ENCODE measurements at regions not wholly inside any gene's neighbourhood (a gene's known extent, or its start where the extent isn't known, plus 50 kb on each side); places are given as distances from the start of the nearest gene placed in this dataset.
"Not testable (repeated sequence)": the region's sequence is repeated elsewhere in the genome, so short reads cannot be mapped to it uniquely, and the experiment has no call there.

DNA sequence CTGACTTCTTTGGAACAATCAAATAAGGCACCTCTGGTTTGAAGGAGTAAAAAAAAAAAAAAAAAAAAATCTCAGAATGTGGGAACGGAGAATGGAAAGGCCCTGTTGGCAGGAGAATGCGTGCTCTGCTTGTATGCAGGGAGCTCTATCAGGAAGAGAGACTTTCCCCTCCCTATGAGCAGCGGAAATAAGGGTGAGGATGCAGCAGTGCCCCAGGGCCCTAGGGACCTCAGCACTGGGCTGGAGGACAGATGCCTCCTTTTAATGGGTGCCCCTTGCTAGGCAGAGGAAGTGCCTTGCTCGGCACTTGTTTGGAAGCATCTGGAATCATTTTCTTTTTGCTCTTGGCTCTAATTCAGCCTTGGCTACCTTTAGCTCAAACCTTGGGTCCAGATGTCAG, 283.4 kb upstream of the NBPF12 start:
- DNase-seq (ENCODE audit: low read depth): not testable (repeated sequence)

DNA sequence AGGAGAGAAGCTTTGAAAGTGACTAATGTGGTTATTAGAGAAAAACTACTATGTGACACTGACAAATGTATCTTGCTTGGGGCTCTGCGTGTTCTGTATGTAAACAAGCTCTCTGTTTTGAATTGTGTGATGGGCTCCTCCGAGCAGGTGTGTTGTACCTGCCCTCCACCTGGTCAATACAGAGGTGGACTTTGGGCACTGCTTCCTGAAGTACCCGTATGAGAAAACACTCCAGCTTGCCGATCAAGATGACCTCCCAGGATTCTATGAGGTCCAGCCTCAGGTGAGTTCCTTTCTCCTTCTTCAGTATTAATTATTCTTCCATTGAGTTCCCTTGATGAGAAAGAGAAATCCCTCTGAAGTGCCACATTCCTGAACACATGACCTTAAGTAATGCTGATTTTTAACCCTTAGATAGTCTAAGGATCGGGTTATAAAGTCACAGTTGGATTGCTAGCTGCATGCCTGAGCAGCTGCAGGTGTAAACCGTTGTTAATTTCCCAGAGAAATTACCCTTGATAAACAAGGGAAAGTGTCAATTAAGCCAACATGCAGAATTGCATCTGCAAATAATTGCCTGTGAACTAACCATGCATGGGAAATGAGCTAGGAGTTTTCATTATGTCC, 292.0 kb upstream of the NBPF12 start:
- not testable (repeated sequence) for DNase-seq (ENCODE audit: low read depth)

DNA sequence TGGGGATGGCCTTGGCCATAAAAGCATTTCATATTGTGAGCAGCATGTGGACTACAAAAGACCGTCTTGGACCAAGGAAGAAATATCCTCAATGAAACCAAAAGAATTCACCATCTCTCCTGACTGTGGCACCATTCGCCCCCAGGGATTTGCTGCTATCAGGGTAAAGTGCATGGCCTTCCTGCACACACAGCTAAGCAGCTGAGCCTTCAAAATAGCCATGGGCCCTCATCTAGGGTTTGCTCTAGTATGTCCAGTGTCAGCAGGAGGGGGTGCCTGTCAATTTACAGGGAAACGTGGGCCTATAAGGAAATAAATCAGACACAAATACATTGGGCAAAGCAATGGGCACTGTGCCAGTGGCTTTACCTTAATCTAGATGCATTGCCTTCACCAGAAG, 296.6 kb upstream of the NBPF12 start:
- not testable (repeated sequence) for DNase-seq (ENCODE audit: low read depth)

DNA sequence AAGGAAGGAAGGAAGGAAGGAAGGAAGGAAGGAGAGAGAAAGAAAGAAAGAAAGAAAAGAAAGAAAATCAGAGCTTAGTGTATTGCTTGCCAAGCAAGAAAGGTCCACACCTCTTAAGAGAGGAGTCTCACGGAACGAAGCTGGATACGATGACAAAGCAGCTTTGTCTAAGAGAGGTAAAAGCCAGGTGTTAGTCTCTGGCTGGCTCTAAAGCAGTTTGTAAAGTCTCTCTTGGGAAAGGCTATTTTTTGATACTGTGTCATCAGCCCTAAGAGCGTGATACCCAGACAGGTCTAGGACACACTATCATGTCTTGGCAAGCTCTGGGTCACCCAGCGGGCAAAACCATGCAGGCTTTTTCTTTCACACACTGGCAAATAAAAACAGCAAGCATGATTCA, 297.5 kb upstream of the NBPF12 start:
- not testable (repeated sequence) for DNase-seq (ENCODE audit: low read depth)

DNA sequence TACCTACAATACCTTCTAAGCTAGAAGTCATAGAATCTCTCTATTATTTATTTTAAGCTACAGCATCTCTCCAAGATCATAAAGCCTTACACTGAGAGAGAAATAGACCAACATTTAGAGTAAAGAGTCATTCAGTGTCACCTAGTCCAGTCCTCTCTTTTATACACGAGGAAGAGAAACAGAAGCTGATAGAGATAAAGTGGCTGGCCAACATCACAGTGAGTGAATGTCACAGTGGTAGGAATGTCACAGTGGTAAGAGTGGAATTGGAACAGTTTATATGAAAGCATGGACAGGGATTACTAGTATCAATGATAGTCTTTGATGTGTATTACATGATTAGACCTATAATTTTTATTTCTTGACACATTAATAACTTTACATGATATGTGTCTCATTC, 307.8 kb upstream of the NBPF12 start:
- not testable (repeated sequence) for DNase-seq (ENCODE audit: low read depth)

DNA sequence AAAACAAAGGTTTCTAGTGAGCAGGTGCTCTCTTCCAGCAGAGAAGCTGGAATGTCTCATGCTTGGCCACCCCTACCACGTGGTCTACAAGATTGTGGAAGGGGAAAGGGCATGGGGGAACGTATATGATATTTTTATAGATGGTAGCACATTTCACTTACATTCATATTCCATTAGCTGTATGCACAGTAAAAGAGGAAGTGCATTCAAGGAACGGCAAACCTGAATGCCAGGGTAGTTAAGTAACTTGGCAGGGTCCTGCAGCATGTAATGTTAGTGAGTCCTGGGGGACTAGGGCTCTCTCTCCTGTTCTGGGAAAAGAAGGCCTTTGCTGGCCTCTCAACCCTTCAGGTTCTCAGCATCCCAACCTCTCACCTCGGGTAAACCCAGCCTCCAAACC, 319.5 kb upstream of the NBPF12 start:
- not testable (repeated sequence) for DNase-seq (ENCODE audit: low read depth)

DNA sequence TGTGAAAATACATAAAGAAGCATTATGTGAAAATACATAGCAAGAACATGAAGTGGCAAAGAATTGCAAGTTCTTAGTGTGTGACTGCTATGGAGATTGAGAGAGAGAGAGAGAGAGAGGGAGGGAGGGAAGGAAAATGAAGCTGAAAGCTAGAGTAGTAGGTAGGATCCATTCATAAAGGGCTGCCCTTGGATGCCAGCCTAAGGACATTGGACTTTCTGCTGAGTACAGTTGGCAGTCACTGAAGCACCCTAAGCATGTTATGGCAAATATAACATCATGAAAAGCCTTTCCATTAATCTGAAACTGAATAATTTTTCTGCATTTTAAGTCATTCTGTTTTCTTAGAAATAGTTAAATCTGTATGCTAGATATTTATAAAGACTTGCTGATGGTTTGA, 333.4 kb upstream of the NBPF12 start:
- not testable (repeated sequence) for DNase-seq (ENCODE audit: low read depth)

DNA sequence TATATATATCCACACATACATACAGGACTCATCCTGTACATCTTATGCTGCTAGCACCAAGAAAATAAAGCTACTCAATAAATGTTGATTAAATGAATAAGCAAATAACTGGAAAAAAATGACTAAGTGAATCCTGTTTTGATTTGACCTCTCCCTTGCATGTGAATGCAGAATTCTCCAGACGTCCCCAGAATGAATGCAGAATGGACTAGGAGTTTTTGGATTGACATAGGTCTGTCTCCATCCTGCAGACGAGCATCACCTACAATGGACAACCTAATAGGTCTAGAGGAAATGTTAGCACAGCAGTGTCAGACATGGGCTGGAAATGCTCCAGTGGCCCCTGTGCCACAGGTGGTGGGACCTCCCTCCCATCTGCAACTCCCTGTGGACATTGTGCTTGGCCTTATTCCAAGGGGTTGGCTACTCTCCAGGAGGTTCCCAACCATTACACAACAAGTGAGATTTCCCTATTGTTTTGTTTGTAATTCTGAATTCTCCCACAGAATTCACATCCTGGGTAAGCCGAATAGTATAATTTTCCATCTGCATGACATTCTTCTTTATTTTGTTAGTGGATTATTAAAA, 337.3 kb upstream of the NBPF12 start:
- DNase-seq (ENCODE audit: low read depth): not testable (repeated sequence)

DNA sequence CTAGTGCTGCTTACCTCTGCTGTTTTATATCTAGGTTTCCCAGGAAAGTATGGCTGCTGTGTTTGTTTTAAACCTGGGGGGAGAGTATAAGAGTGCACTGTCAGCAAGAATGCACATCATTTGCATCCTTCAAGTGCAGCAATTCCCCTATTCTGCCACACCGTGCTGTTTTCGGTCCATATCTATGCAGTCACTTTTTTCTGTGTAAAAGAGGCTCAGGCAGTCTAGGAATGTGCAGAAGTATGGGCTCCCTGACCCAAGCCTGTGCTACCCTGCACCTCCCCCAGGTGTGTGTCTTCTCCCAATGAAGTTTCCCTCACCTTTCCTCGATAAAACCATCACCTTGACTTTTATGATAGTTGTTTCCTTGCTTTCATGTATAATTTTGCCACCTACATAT, 338.2 kb upstream of the NBPF12 start:
- not testable (repeated sequence) for DNase-seq (ENCODE audit: low read depth)

DNA sequence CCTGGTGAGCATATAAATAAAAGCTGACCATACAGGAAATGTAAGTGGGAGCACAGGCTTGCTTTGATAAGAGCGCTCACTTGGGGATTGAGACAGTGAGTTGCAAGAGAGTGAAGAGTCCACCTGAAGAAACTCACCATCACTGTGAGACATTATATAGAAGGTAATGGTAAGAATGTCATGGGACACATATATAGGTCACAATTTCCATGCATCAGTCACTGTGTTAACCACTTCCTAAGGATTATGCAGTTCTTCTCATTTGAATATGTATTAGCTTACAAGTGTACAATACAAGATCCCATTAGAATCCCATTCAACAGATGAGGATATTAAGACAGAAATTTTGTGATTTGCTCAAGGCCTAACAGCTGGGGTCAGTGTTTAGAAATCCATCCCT, 352.4 kb upstream of the NOTCH2NLA start:
- DNase-seq (ENCODE audit: low read depth): not testable (repeated sequence)

DNA sequence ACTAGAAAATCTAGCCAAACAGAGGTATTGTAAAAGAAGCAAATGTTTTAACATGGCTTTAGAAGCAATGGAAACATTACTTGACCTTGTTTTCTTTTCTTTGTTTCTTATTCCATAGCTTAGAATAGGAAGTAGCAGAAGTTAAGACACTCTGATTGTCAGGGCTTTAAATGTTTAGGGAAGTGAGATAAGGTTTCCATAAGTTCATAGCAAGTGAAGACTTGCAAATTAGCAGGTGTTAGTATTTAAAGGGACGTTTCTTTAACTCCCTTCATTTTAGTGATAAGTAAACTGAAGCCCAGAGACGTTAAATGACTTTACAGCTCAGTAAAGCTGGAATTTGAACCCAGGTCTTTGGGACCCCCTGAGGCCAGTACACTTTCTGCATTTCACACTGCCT, 338.7 kb upstream of the NOTCH2NLA start:
- not testable (repeated sequence) for DNase-seq (ENCODE audit: low read depth)

DNA sequence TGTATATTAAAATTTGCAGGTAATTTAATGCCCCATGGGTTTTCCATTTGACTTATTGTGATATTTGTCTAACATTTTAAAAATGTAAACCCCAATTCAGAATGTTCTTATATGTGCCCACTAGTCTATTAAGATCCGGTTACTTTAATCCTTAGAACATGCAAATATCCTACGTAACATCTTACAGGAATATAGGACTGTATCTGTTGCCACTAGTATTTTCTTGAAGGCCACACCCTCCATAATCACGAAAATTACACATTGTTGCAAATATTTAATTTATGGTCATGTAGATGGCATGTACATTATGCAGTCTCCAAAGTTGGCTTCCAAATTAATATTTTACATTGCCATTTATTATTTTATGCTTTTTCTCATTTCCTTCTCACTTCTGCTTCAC, 329.2 kb upstream of the NOTCH2NLA start:
- DNase-seq (ENCODE audit: low read depth): not testable (repeated sequence)

DNA sequence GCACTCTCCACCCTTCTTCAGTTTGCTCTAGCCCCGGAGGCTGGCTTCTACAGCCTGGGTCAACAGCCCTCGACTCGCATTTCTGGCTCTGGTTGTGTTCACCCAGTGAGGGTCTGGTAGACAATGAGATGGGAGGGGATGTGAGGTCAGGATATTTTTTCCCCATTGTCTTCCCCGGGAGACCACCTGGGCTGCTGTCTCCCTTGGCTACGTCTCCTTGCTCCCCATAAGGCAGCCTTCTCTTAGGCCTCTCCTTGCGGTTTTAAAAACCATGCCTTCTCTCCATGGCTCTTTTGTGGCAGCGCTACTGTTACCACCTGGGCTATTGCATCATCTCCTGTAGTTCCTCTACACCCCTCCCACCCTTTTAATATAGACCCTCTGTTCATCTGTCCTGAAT, 327.6 kb upstream of the NOTCH2NLA start:
- not testable (repeated sequence) for DNase-seq (ENCODE audit: low read depth)

DNA sequence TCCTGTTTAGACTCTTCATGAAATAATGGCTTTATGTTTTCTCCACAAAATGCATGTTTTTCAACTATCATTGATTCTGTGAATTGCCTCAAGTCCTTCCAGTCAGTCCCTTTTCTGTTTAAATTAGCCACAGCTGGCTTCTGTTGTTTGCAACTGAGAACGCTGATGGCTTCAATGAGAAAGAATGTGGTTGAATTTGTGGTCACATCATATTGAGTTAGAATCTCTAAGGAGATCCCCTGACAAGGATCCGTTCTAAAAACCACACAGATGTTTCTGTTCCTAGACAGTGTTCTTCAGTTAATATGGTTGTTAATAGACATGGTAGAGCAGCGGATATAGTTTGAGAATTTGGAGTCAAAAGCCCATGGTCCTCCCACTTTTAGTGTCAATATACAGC, 323.6 kb upstream of the NOTCH2NLA start:
- not testable (repeated sequence) for DNase-seq (ENCODE audit: low read depth)

DNA sequence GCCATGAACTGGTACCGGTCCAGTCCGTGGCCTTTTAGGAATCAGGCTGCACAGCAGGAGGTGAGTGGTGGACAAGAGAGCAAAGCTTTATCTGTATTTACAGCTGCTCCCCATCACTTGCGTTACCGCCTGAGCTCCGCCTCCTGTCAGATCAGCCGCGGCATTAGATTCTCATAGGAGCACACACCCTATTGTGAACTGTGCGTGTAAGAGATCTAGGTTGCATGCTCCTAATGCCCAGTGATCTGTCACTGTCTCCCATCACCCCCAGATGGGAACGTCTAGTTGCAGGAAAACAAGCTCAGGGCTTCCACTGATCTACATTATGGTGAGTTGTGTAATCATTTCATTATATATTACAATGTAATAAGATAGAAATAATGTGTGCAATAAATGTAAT, 319.9 kb upstream of the NOTCH2NLA start:
- not testable (repeated sequence) for DNase-seq (ENCODE audit: low read depth)

DNA sequence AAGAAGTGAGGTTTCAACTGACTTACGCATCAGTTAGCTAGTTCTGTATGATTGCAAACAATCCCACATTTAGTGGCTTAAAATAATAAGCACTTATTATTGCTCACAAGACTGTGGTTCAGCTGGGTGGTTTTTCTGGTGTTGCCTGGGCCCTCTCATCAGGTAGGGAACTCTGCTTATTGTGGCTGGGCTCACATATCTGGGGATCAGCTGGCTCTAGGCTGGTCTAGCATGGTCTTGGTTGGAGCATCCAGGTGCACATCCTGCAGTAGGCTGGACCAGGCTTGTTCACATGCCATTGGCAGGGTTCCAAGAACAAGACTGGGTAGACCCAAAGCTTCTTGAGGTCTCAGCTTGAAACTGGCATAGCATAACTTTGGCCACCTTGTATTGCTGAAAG, 317.4 kb upstream of the NOTCH2NLA start:
- not testable (repeated sequence) for DNase-seq (ENCODE audit: low read depth)

DNA sequence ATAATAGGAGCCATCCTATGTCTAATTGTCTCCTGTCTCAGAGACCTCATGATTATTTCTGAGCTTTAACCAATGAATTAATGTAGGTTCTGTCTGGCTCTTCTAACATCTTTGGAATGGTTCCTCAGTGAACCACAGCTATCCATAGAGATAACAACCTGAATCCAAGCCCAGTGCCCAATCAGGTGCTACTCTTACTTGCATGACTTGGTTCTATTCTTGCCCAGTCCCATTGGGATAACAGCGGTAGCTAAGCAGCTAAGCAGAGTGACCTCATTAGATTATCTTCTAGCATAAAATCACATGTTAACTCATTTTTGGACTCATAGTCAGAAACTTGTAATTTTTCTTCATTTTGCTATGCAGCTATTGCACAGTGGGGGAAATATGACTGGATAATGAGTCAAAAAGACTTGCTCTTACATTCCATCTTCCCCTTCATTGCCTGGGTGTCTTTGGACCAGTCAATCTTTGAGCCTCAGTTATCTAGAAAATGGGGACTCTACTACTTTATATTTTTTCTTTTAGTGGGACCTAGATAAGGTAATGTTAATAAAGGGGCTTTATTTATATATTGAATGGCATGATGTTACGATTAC, 309.1 kb upstream of the NOTCH2NLA start:
- not testable (repeated sequence) for DNase-seq (ENCODE audit: low read depth)

DNA sequence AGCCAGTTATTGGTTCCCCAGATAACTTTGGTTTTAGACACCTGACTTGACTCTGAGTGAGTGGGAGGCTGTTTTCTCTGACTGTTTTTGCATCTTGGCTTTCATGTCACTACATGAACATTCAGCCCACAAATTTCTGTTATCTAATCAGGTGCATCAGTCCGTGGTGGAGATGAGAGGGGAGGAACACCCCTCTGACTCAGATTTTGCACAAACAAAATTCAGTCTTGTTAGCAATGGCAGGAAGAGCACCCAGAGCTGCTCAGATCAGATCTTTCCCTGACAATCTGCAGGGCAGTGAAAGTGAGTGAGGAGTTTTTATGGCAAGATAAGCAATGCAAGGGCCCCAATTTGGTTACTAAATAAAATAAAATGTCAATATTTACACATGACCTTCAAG, 307.2 kb upstream of the NOTCH2NLA start:
- DNase-seq (ENCODE audit: low read depth): not testable (repeated sequence)

DNA sequence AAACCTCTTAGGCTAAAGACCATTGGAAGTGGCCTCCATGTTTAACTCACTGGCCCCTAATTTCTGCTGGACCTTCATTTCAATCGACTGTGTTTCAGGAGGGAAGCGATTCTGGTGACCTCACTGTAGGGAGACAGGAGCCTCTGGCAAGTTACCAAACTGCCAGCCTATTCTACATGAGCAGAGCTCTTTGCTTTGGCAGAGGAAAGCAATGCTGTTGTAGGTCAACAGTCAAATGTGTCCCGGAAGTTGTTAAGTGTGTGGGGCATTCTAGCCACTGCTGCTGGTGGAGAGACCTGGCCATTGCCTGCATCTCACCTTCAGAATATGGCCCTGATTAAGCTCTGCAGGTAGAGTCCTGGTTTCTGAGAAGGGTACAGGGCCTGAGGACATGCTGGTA, 306.8 kb upstream of the NOTCH2NLA start:
- not testable (repeated sequence) for DNase-seq (ENCODE audit: low read depth)

DNA sequence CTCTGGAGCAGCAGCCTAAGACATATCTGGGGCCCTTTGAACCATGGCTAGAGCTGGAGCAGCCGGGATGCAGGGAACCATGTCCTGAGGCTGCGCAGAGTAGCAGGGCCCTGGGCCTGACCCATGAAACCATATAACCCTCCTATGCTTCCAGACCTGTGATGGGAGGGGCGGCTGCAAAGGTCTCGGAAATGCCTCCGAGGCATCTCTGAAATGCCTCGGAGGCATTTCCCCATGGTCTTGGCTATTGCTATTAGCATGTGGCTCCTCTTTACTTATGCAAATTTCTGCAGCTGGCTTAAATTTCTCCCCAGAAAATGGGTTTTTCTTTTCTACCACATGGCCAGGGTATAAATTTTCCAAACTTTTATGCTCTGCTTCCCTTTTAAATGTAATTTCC, 302.1 kb upstream of the NOTCH2NLA start:
- DNase-seq (ENCODE audit: low read depth): not testable (repeated sequence)

DNA sequence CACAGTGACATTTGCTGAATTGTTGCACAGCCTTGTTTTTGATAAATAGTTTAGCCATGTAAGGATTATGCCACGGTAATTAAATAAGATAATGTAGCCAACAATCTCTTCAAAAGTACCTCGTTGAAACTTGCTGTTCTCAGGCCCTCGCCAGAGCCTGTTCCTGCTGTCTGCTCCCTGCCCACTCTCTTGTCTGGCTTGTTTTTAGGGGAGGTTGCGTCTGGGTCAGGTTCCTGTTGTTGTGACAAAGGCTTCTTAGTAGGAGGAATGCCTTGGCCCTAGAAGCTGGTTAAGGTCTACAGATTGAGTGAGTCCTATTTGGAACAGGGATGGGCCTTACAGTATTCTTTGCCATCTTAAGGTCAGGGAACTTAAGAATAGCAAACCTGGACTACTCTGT, 294.0 kb upstream of the NOTCH2NLA start:
- not testable (repeated sequence) for DNase-seq (ENCODE audit: low read depth)

DNA sequence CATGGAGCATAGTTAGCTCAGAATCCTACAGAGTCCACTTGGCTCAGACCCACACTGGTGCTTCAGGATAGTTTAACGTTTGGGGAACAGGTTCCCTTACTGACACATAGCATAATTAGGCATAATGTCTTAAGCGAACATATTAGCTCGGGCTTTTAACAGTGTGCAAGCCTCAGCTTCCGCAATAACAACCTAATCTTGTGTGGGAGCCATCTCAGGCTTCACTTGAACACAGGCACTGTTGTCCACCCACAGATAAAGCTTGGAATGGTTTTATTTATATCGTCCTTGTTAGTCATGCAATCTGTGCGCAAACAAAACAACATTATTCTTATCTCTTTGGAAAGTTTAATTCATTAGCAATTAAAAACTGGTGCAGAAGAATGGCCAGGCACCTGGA, 293.5 kb upstream of the NOTCH2NLA start:
- DNase-seq (ENCODE audit: low read depth): not testable (repeated sequence)

DNA sequence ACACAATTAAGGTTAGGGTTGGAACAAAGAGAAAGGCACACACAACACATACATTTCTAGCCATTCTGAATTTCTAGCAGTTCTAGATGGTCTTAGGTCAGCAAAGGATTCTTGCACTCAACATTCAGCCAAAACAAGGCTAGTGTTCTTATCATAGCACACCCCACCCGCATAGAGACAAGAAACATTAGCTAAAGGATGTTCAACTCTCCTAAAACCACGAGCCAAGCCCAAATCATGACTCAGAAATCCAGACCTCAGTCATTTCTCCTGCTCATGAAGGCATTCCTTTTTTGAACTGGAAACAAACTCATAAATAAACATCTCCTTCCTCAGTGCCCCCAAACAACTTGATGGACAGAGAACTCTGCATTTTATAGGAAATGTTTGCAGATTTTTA, 293.0 kb upstream of the NOTCH2NLA start:
- not testable (repeated sequence) for DNase-seq (ENCODE audit: low read depth)
